Psoas muscle (tissue), 7 donors: ENCODE measurements at regions not wholly inside any gene's neighbourhood (a gene's known extent, or its start where the extent isn't known, plus 50 kb on each side); places are given as distances from the start of the nearest gene placed in this dataset.

Experiments
- ATAC-seq, 4 donors: fragments of 200-7000 bp; cut with Tn5 transposase; one replicate each; pipeline ENCODE4 v1.9.1; 2020; ENCODE audit warnings: moderate library complexity in 3 of 4, mild to moderate bottlenecking in 2 of 4
- DNase-seq, 2 donors: peaks; one replicate each; pipeline ENCODE4 v3.0.0-alpha.2; 2020
- H3K27ac ChIP-seq: fragments of 200-600 bp; one replicate; pipeline ENCODE4 v1.8.0; 2022
- H3K27me3 ChIP-seq, 3 donors: fragments of 200-600 bp in 1 of 3; one replicate each; pipeline versions ENCODE4 v1.6.1 to v1.8.0; 2013 to 2022; ENCODE audit warnings: low read length in 2 of 3, mild to moderate bottlenecking in 2 of 3, moderate library complexity in 1 of 3; ENCODE audit not compliant: insufficient read depth in 3 of 3
- H3K36me3 ChIP-seq, 2 donors: fragments of 200-600 bp in 1 of 2; one replicate each; pipeline versions ENCODE4 v1.6.1 to v1.8.0; 2013 to 2022; ENCODE audit warnings: low read depth in 1 of 2, mild to moderate bottlenecking in 1 of 2, moderate library complexity in 1 of 2; ENCODE audit not compliant: insufficient read depth in 1 of 2
- H3K4me1 ChIP-seq: fragments of 200-600 bp; one replicate; pipeline ENCODE4 v1.8.0; 2022
- H3K4me3 ChIP-seq: fragments of 200-600 bp; one replicate; pipeline ENCODE4 v1.8.0; 2022; ENCODE audit warnings: mild to moderate bottlenecking
- H3K9me3 ChIP-seq: fragments of 200-600 bp; one replicate; pipeline ENCODE4 v1.8.0; 2022
- WGBS, 3 donors: extraction: QIAGEN DNeasy Blood & Tissue Kit; methylation state at CpG; one replicate each; pipeline versions ENCODE4 v1.1.6 to v1.1.7; 2013; 5-methylcytosine and 5-hydroxymethylcytosine counted together
- intact Hi-C, 2 donors: fragments of 100-400 bp; cut with DNase I; formaldehyde crosslinking; loops; one replicate each; pipeline versions ENCODE4 v1.11.0 to v1.14.2; 2022
- TF ChIP-seq, protein P1 (sequence below): fragments of 200-600 bp; IDR thresholded peaks from one replicate; pipeline ENCODE4 v1.8.0; 2022; ENCODE audit warnings: antibody characterized with exemption
- donor health status: healthy with polysubstance abuse.
- donor health status: DM: no; HTN: no; CAD: no; lungs with moderate emphysema.
- donor health status: Bipolar disorder and iron deficiency.
- donor health status: healthy.
- donor health status: DM: yes; HTN: yes; CAD: no.
- donor health status: DM: no; HTN: no; CAD: no.
- donor health status: DM: yes; HTN: yes; CAD: no.

DNA sequence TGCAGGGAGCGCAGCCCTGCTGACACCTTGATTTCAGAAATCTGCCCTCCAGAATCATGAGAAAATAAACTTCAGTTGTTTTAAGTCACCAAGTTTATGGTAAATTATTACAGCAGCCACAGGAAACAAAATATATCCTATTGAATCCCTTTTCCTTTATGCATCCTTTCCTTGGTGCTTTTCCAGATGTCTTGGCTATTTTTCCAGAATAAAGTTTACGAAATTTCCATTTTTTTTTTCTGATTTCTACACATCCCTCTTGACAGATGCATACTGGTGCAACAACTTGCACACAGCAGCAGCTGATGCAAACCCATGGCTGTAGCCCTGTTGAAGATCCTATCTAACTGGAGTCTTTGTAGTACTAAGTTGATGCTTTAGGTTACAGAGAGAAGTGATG is 111.1 kb upstream of the KCNE2 start:
- H3K4me1 ChIP-seq = no peaks in the 10 kb centered on the region
- intact Hi-C loops = no loop called here
- H3K27ac ChIP-seq = no peak overlapping the region
- H3K36me3 ChIP-seq = no peaks in the 10 kb centered on the region
- TF ChIP-seq, protein P1, sequence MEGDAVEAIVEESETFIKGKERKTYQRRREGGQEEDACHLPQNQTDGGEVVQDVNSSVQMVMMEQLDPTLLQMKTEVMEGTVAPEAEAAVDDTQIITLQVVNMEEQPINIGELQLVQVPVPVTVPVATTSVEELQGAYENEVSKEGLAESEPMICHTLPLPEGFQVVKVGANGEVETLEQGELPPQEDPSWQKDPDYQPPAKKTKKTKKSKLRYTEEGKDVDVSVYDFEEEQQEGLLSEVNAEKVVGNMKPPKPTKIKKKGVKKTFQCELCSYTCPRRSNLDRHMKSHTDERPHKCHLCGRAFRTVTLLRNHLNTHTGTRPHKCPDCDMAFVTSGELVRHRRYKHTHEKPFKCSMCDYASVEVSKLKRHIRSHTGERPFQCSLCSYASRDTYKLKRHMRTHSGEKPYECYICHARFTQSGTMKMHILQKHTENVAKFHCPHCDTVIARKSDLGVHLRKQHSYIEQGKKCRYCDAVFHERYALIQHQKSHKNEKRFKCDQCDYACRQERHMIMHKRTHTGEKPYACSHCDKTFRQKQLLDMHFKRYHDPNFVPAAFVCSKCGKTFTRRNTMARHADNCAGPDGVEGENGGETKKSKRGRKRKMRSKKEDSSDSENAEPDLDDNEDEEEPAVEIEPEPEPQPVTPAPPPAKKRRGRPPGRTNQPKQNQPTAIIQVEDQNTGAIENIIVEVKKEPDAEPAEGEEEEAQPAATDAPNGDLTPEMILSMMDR = no peak
- 78 to 83% (median 80%) methylated on average over 2 of the region's 2 CpGs for WGBS, 3 donors
- no peak overlapping the region for H3K4me3 ChIP-seq
- ATAC-seq = no peak
- no peaks in the 10 kb centered on the region for H3K27me3 ChIP-seq
- DNase-seq = no peak
- peaks cover 9% of the 10 kb centered on the region for H3K9me3 ChIP-seq

DNA sequence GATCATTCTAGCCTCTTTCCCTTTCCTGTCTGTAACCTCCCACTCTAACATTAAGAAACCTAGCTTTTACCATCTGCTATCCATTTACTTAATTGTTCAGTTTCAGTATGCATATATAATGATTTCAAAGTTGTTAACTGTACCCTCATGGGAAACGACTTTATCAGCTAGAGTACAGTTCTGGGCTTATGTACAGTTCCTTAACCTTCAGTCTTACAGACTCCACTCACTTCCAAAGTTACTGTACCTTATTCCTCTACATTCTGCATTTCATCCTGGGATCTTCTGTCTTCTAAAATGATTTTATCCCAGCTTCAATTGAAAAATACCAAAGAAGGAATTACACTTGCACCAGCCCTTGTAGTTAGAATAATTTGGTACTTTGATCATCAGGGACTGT is 108.7 kb upstream of the KCNE2 start:
- H3K4me1 ChIP-seq = no peaks in the 10 kb centered on the region
- intact Hi-C loops = no loop called here
- peaks cover 3% of the 10 kb centered on the region for H3K9me3 ChIP-seq
- no peaks in the 10 kb centered on the region for H3K27me3 ChIP-seq
- TF ChIP-seq, protein P1 = no peak
- 73 to 87% (median 83%) methylated on average over 1 of the region's 1 CpG for WGBS, 3 donors
- ATAC-seq = no peak
- H3K36me3 ChIP-seq = no peaks in the 10 kb centered on the region
- no peak overlapping the region for H3K27ac ChIP-seq
- DNase-seq = no peak
- no peak overlapping the region for H3K4me3 ChIP-seq

DNA sequence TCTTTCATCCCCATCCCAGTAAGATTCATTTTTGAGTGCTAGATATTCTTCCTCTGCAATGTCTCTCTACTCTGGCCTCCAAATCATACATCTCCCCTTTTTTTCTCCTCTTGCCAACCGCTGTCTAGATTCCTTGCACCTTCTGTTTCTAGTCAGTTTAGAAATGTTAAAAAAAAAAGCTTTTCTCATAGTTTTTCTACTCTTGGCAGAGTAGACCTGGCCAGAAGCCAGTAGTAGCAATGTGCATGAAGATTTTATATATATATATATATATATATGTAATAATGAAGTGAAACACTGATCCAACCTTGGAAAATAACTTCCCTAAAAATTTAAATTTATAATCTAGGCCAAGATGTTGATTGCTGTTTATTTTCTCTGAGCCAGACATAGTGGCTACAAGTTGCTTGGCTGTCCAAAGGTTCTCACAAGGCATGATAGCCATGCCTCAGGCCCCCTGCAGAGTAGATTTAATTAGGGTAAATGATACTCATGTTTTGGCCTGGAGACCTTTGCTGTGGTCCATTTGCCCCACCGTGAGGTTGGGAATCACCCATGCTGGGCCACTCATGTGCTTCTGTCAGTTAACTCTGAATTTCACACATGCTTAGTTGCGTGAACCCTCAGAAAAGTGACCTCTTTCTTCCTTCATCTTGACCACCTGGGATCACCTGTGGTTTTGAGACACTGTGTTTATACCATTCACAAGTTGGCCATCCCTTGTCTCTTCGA is 103.4 kb upstream of the KCNE2 start:
- H3K36me3 ChIP-seq = no peaks in the 10 kb centered on the region
- H3K27ac ChIP-seq = no peak overlapping the region
- TF ChIP-seq, protein P1 = no peak
- 71 to 81% (median 74%) methylated on average over 4 of the region's 4 CpGs for WGBS, 3 donors
- ATAC-seq (no peak), DNase-seq (no peak)
- H3K27me3 ChIP-seq = no peaks in the 10 kb centered on the region
- H3K4me1 ChIP-seq = no peaks in the 10 kb centered on the region
- H3K9me3 ChIP-seq = no peaks in the 10 kb centered on the region
- intact Hi-C loops = no loop called here
- H3K4me3 ChIP-seq = no peak overlapping the region

DNA sequence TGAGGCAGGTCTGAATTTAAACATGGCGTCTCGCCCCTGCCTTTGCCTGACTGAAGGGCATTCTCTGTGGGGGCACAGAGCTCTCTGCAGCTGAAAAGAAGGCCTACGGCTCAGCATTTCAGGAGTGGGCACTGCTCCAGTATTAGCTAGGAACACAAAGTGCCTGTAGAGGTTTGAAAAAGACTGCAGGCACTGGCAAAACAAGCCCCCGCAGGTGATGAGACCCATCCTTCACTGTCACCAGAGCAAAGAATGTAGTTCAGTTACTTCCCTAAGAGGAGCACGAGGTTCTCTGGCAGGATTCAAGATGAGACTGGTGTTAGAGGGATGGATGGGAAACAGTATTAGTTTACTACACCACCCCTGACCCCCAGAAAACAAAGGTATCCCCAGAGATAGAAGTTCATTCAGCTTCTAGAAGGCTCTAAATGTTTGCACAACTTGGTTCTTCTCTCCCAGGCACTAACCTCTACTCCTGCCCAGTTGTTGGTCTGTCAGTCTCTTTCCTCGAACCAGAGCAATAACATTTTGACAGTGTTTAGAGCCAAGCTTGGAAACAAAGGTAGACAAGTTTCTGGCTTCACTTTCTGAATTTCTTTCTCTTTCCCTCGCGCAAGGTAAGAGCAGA is 101.9 kb upstream of the KCNE2 start:
- peak in 2 of 4 donors; percentile 36 to 68 for ATAC-seq
- Histone ChIP-seq H3K9me3 (no peaks in the 10 kb centered on the region), H3K27ac (no peak overlapping the region), H3K4me3 (no peak overlapping the region), H3K27me3 (no peaks in the 10 kb centered on the region), H3K36me3 (no peaks in the 10 kb centered on the region), H3K4me1 (no peaks in the 10 kb centered on the region)
- TF ChIP-seq, protein P1 = no peak
- intact Hi-C loops = no loop called here
- WGBS, 3 donors = 45 to 67% (median 61%) methylated on average over 8 of the region's 8 CpGs
- no peak for DNase-seq

DNA sequence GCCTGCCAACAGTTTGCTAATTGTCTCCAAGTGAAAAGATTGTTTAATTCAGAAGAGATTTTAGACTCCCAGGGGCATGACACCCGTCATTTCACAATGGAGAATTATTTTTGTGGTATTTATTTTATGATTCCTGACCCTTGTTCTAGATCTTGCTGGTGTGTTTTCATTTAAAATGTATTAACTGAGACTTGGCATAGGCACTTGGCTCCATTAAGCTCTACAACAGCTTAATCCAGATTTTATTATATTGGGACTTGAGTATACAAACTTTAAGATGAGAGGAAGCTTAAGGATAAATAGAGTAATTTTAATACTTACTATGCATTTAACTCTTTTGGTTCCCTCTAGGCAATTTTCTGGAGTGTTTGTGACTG is 101.3 kb upstream of the KCNE2 start:
- ATAC-seq = no peak
- TF ChIP-seq, protein P1 = no peak
- 79 to 84% (median 82%) methylated on average over 1 of the region's 1 CpG for WGBS, 3 donors
- no peak for DNase-seq
- Histone ChIP-seq H3K27me3 (no peaks in the 10 kb centered on the region), H3K4me1 (no peaks in the 10 kb centered on the region), H3K9me3 (no peaks in the 10 kb centered on the region), H3K36me3 (no peaks in the 10 kb centered on the region), H3K4me3 (no peak overlapping the region), H3K27ac (no peak overlapping the region)
- intact Hi-C loops = no loop called here
